ENCODE measurements at regions not wholly inside any gene's neighbourhood (a gene's known extent, or its start where the extent isn't known, plus 50 kb on each side); places are given as distances from the start of the nearest gene placed in this dataset.

DNA sequence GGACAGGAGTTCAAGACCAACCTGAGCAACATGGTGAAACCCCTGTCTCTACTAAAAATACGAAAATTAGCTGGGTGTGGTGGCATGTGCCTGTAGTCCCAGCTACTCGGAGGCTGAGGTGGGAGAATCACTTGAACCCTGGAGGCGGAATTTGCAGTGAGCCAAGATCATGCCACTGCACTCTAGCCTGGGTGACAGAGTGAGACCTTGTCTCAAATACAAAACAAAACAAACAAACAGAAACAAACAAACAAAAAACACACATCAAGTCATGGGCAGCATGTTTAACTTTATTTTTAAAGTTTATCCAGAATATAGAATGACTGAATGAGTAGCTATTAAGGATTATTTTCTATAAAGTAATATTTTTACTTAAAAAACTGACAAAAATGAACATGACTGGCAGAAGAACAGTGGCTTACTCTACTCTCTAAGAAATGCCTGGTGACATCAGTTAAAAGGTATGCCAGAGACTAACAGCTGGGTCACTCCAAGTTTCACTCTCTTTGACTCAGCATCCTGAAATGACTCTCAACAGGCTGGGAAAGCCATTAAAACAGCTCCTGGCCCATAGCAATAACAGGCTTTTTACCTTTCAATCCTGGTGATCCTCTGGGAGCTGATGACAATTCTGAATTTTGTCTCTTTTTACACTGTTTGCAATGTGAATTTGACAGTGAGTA is 66.1 kb upstream of the FOXN2 start:
- no peak for TF ChIP-seq EZH2 (IDR thresholded peaks at IDR 0.05; ENCODE audit: low read length)
- TF ChIP-seq, protein P1, sequence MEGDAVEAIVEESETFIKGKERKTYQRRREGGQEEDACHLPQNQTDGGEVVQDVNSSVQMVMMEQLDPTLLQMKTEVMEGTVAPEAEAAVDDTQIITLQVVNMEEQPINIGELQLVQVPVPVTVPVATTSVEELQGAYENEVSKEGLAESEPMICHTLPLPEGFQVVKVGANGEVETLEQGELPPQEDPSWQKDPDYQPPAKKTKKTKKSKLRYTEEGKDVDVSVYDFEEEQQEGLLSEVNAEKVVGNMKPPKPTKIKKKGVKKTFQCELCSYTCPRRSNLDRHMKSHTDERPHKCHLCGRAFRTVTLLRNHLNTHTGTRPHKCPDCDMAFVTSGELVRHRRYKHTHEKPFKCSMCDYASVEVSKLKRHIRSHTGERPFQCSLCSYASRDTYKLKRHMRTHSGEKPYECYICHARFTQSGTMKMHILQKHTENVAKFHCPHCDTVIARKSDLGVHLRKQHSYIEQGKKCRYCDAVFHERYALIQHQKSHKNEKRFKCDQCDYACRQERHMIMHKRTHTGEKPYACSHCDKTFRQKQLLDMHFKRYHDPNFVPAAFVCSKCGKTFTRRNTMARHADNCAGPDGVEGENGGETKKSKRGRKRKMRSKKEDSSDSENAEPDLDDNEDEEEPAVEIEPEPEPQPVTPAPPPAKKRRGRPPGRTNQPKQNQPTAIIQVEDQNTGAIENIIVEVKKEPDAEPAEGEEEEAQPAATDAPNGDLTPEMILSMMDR (optimal IDR thresholded peaks at IDR 0.05 in 1 of 3, IDR thresholded peaks at IDR 0.05 in 1 of 3, conservative IDR thresholded peaks at IDR 0.05 in 1 of 3; ENCODE audit: extremely low read depth in 1 of 3, insufficient read depth in 2 of 3, low read length in 3 of 3) = no peak
- Histone ChIP-seq H3K27ac (ENCODE audit: control insufficient read depth, insufficient read depth, low read length) (peak overlapping the region; percentile 69), H4K20me1 (ENCODE audit: control insufficient read depth, extremely low read depth, insufficient read depth, low read length) (no peaks in the 10 kb centered on the region), H3K9me3 (ENCODE audit: control insufficient read depth, low read depth, low read length) (no peaks in the 10 kb centered on the region), H3K4me2 (ENCODE audit: control insufficient read depth, extremely low read depth, insufficient read depth, low read depth, low read length) (peak overlapping the region; percentile 62), H2AFZ (ENCODE audit: control insufficient read depth, low read length) (peak overlapping the region; percentile 17), H3K79me2 (ENCODE audit: control insufficient read depth, insufficient read depth, low read length) (no peaks in the 10 kb centered on the region), H3K4me3 (ENCODE audit: control insufficient read depth in 2 of 3, extremely low read depth in 1 of 3, insufficient read depth in 2 of 3, low read depth in 1 of 3, low read length in 3 of 3) (no peak overlapping the region), H3K36me3 (ENCODE audit: control insufficient read depth in 2 of 2, extremely low read depth in 1 of 2, insufficient read depth in 2 of 2, low read length in 2 of 2) (no peaks in the 10 kb centered on the region), H3K4me1 (ENCODE audit: control insufficient read depth, extremely low read depth, insufficient read depth, low read length) (peaks cover 11% of the 10 kb centered on the region), H3K9ac (ENCODE audit: control insufficient read depth, extremely low read depth, insufficient read depth, low read length) (peak overlapping the region; percentile 38), H3K9me1 (ENCODE audit: control insufficient read depth, extremely low read depth, insufficient read depth, low read length) (no peaks in the 10 kb centered on the region), H3K27me3 (ENCODE audit: control insufficient read depth, extremely low read depth, insufficient read depth, low read length) (no peaks in the 10 kb centered on the region)
- FAIRE-seq (peak; percentile 65), DNase-seq (ENCODE audit: low read depth, low spot score) (peak; percentile 54)
- dilution Hi-C loops (cut with MboI; ENCODE audit: extremely low pct_ligation_motif_present, low sequenced_read_pairs) = no loop called here

DNA sequence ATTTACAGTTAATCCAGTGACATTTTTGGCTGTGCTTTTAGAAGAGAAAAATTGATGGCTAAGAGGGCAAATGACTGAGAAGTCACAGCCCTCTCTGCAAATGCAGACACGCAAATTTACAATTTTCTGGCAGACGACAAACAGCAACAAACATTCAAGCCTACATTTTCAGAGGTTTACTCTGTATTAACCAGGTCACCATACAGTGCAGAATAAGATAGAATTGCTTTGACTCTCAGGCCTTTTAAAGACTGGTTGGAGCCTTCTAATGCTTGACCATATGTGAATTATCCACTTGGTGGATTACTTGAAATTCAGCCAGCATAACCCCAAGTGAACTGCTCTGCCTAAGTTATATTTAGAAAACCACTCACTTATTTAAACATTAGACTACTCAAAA is 65.5 kb upstream of the FOXN2 start:
- no peaks in the 10 kb centered on the region for H3K9me3 ChIP-seq (ENCODE audit: control insufficient read depth, low read depth, low read length)
- H3K9me1 ChIP-seq (ENCODE audit: control insufficient read depth, extremely low read depth, insufficient read depth, low read length) = no peaks in the 10 kb centered on the region
- peak overlapping the region; percentile 38 for H3K9ac ChIP-seq (ENCODE audit: control insufficient read depth, extremely low read depth, insufficient read depth, low read length)
- peak overlapping the region; percentile 17 for H2AFZ ChIP-seq (ENCODE audit: control insufficient read depth, low read length)
- H4K20me1 ChIP-seq (ENCODE audit: control insufficient read depth, extremely low read depth, insufficient read depth, low read length) = no peaks in the 10 kb centered on the region
- H3K4me3 ChIP-seq (ENCODE audit: control insufficient read depth in 2 of 3, extremely low read depth in 1 of 3, insufficient read depth in 2 of 3, low read depth in 1 of 3, low read length in 3 of 3) = no peak overlapping the region
- H3K27ac ChIP-seq (ENCODE audit: control insufficient read depth, insufficient read depth, low read length) = peak overlapping the region; percentile 69
- FAIRE-seq = no peak
- TF ChIP-seq, protein P1 (optimal IDR thresholded peaks at IDR 0.05 in 1 of 3, IDR thresholded peaks at IDR 0.05 in 1 of 3, conservative IDR thresholded peaks at IDR 0.05 in 1 of 3; ENCODE audit: extremely low read depth in 1 of 3, insufficient read depth in 2 of 3, low read length in 3 of 3) = no peak
- no peak for TF ChIP-seq EZH2 (IDR thresholded peaks at IDR 0.05; ENCODE audit: low read length)
- no peaks in the 10 kb centered on the region for H3K36me3 ChIP-seq (ENCODE audit: control insufficient read depth in 2 of 2, extremely low read depth in 1 of 2, insufficient read depth in 2 of 2, low read length in 2 of 2)
- dilution Hi-C loops (cut with MboI; ENCODE audit: extremely low pct_ligation_motif_present, low sequenced_read_pairs) = no loop called here
- H3K4me2 ChIP-seq (ENCODE audit: control insufficient read depth, extremely low read depth, insufficient read depth, low read depth, low read length) = peak overlapping the region; percentile 62
- H3K27me3 ChIP-seq (ENCODE audit: control insufficient read depth, extremely low read depth, insufficient read depth, low read length) = no peaks in the 10 kb centered on the region
- no peaks in the 10 kb centered on the region for H3K79me2 ChIP-seq (ENCODE audit: control insufficient read depth, insufficient read depth, low read length)
- DNase-seq (ENCODE audit: low read depth, low spot score) = no peak
- H3K4me1 ChIP-seq (ENCODE audit: control insufficient read depth, extremely low read depth, insufficient read depth, low read length) = peaks cover 11% of the 10 kb centered on the region
